ENCODE measurements at regions not wholly inside any gene's neighbourhood (a gene's known extent, or its start where the extent isn't known, plus 50 kb on each side); places are given as distances from the start of the nearest gene placed in this dataset.

DNA sequence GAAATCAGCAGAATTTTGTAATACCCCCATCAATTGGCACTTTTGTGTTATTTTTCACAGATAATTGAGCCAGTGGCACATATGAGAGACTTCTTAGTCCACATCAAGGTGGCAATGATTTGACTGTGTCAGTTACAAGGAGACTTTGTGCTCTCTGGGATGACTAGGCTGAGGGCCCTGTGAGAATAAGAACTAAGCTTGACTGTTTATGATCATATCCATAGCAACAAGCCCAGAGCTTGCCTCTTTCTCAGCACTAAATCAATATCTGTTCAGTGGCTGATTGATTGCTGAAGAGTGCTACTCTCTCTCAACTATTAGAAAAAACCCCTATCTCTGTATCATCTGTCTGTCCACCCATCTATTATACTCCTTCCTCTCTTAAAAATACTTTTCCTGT is 185.3 kb upstream of the PLPP4 start:
- no peaks in the 10 kb centered on the region for H3K27me3 ChIP-seq (ENCODE audit: insufficient read depth, low read depth)
- H3K79me2 ChIP-seq (ENCODE audit: low read depth), result no peaks in the 10 kb centered on the region
- no peaks in the 10 kb centered on the region for H3F3A ChIP-seq (ENCODE audit: insufficient read depth, low read depth)
- POLR2A ChIA-PET (ENCODE audit: unreplicated experiment), result interaction anchor here (0.6 kb wide), 1 partner anchor 429 kb away, joined by 4 read pairs; no protein-coding TSS in a partner anchor
- no peaks in the 10 kb centered on the region for H4K20me1 ChIP-seq (ENCODE audit: insufficient read depth)
- H3K4me1 ChIP-seq (replicated peaks; ENCODE audit: insufficient read depth), result no peaks in the 10 kb centered on the region
- no peak for TF ChIP-seq CTCF (conservative IDR thresholded peaks at IDR 0.05)
- H2AFZ ChIP-seq, result no peak overlapping the region
- H3K36me3 ChIP-seq (ENCODE audit: low read depth), result no peaks in the 10 kb centered on the region
- intact Hi-C loops (cut with micrococcal nuclease; ENCODE audit: unreplicated experiment), result no loop called here
- H3K9me2 ChIP-seq (ENCODE audit: insufficient read depth), result no peaks in the 10 kb centered on the region
- no peak overlapping the region for H3K4me2 ChIP-seq
- H3K9me3 ChIP-seq (ENCODE audit: insufficient read depth, low read depth), result no peaks in the 10 kb centered on the region
- H3K4me3 ChIP-seq, result no peak overlapping the region
- no TSS peak for BruUV-seq (replicated peaks)
- DNase-seq, result no peak
- CTCF ChIA-PET, result no interaction called here
- H3K27ac ChIP-seq, result no peak overlapping the region

GRCh38 chr10:120272350-120272749 is 184.7 kb upstream of the PLPP4 start:
- H3F3A ChIP-seq (ENCODE audit: insufficient read depth, low read depth), result no peaks in the 10 kb centered on the region
- ChIA-PET POLR2A (ENCODE audit: unreplicated experiment) (no interaction called here), CTCF (no interaction called here)
- H3K4me1 ChIP-seq (replicated peaks; ENCODE audit: insufficient read depth), result no peaks in the 10 kb centered on the region
- DNase-seq, result no peak
- intact Hi-C loops (cut with micrococcal nuclease; ENCODE audit: unreplicated experiment), result no loop called here
- no peaks in the 10 kb centered on the region for H3K9me3 ChIP-seq (ENCODE audit: insufficient read depth, low read depth)
- no peaks in the 10 kb centered on the region for H3K9me2 ChIP-seq (ENCODE audit: insufficient read depth)
- no peaks in the 10 kb centered on the region for H4K20me1 ChIP-seq (ENCODE audit: insufficient read depth)
- no TSS peak for BruUV-seq (replicated peaks)
- H3K27me3 ChIP-seq (ENCODE audit: insufficient read depth, low read depth), result no peaks in the 10 kb centered on the region
- H3K27ac ChIP-seq, result no peak overlapping the region
- no peak overlapping the region for H2AFZ ChIP-seq
- no peaks in the 10 kb centered on the region for H3K79me2 ChIP-seq (ENCODE audit: low read depth)
- no peak for TF ChIP-seq EZH2 (IDR thresholded peaks at IDR 0.05; ENCODE audit: low read depth)
- no peak for TF ChIP-seq CTCF (conservative IDR thresholded peaks at IDR 0.05)
- no peaks in the 10 kb centered on the region for H3K36me3 ChIP-seq (ENCODE audit: low read depth)
- no peak overlapping the region for H3K4me3 ChIP-seq
- H3K4me2 ChIP-seq, result no peak overlapping the region

GRCh38 chr10:120278069-120278468 is 179.0 kb upstream of the PLPP4 start:
- BruUV-seq (replicated peaks), result no TSS peak
- no peaks in the 10 kb centered on the region for H3K79me2 ChIP-seq (ENCODE audit: low read depth)
- H3F3A ChIP-seq (ENCODE audit: insufficient read depth, low read depth), result no peaks in the 10 kb centered on the region
- H3K27ac ChIP-seq, result no peak overlapping the region
- ChIA-PET POLR2A (ENCODE audit: unreplicated experiment) (no interaction called here), CTCF (no interaction called here)
- no peaks in the 10 kb centered on the region for H4K20me1 ChIP-seq (ENCODE audit: insufficient read depth)
- intact Hi-C loops (cut with micrococcal nuclease; ENCODE audit: unreplicated experiment), result no loop called here
- H3K36me3 ChIP-seq (ENCODE audit: low read depth), result no peaks in the 10 kb centered on the region
- no peak overlapping the region for H2AFZ ChIP-seq
- no peaks in the 10 kb centered on the region for H3K4me1 ChIP-seq (replicated peaks; ENCODE audit: insufficient read depth)
- H3K4me3 ChIP-seq, result no peak overlapping the region
- TF ChIP-seq CTCF (conservative IDR thresholded peaks at IDR 0.05) (no peak), EZH2 (IDR thresholded peaks at IDR 0.05; ENCODE audit: low read depth) (no peak)
- no peaks in the 10 kb centered on the region for H3K9me2 ChIP-seq (ENCODE audit: insufficient read depth)
- no peak for DNase-seq
- H3K9me3 ChIP-seq (ENCODE audit: insufficient read depth, low read depth), result no peaks in the 10 kb centered on the region
- 0 out of 2 replicates have a peak, but pooled peaks cover under 1% of the 10 kb centered on the region for H3K27me3 ChIP-seq (ENCODE audit: insufficient read depth, low read depth)
- no peak overlapping the region for H3K4me2 ChIP-seq
